ENCODE measurements at regions not wholly inside any gene's neighbourhood (a gene's known extent, or its start where the extent isn't known, plus 50 kb on each side); places are given as distances from the start of the nearest gene placed in this dataset.
"Not testable (repeated sequence)": the region's sequence is repeated elsewhere in the genome, so short reads cannot be mapped to it uniquely, and the experiment has no call there.

DNA sequence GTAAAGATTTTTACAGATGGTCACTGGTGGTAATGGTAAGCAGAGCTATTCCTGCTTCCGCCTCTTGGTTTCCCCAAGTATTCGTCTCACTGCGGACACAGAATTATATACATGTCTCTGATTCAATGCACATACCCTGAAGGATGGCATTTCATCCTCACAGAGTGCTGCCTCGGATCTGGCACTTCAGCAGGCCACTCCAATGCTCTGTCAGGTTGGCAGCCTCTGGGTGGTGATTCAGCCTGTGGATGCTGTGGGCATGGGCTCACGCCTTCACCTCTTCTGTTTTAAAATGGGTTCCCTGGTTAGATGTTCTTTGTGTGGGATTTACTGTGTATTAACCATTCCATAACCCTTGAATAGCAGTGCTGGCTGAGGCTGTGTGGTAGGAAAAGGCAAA lies 182.6 kb upstream of the ZNF608 start:
- DNase-seq, result no peak

DNA sequence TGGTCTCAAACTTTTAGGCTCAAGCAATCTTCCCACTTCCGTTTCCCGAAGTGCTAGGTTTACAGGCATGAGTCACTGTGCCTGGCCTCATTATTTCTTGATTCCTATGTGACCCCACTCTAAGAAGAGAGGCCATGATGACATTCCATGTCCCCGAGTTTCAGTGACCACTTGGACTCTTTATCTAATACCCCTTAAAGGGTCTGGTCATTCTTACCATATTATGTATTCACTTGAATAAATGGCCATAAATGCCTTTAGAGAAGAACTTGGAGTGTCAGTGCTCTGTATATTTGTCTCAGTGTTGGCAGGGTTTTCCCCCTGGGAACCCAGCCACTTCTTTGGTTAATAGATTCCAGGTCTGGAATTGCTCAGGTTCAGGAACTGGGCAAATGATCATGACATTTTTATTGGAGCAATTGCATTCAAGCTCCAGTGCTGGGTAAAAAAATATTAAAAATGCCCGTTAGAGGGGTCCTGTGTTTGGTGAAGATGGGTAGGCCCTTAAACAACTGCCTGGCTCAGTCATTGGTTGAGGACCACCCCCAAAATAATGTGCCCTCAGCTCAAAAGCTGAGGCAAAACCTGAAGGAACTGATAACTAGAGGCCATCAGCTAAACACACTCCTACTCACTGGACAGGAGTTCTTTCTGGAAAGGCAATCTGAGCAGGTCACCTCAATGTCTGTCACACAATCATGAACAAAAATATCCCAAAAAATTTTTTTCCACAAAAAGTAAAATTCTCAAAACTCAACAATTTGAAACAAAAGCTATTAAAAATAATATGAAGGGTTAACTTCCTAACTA lies 186.6 kb upstream of the ZNF608 start:
- DNase-seq, result no peak

DNA sequence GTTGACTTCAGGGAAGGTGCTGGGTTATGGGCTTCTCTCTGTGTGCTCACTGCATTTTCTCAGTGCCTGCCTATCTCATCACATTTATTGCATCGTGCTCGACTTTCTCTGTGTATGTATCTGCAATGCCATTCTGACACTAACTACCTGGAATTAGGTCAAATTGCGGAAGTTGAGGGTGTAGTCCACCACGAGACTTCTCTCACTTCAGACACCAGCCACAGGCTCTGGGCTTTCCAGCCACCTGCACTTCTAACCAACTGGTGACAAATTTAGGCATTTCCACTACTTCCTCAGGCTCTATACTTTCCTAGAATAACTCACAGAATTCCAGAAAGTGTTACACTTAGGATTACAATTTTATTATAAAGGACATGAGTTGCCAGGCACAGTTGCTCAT lies 188.6 kb upstream of the ZNF608 start:
- no peak for DNase-seq

GRCh38 chr5:124936626-124936933 lies 190.1 kb upstream of the ZNF608 start:
- DNase-seq, result no peak

GRCh38 chr5:124941051-124942049 lies 194.9 kb upstream of the ZNF608 start:
- DNase-seq, result no peak

GRCh38 chr5:124948062-124948753 lies 201.8 kb upstream of the ZNF608 start:
- no peak for DNase-seq

- no peak for DNase-seq
These were observed 202.4 kb upstream of the ZNF608 start for GRCh38 chr5:124948754-124949275.

- no peak for DNase-seq
These were observed 203.4 kb upstream of the ZNF608 start for GRCh38 chr5:124949862-124950261.

GRCh38 chr5:124951105-124951504 lies 204.7 kb upstream of the ZNF608 start:
- no peak for DNase-seq

DNA sequence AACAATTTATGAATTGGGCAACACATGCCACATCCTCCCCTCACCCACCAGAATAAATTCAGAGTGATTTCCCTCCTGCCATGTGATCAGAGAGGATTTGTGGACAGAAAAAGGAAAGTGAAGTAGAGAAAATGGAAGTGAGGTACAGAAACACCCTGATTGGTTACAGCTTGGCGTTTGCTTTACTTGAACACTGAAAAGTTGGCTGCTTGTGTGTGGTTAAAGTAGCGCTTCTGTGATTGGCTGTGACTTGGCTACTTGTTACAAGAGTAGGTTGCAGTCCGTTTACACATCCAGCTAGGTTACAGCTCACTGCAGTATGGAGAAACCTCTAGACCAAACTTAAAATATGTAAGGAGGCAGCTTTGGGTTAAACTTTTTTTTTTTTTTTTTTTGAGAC lies 205.2 kb upstream of the ZNF608 start:
- no peak for DNase-seq

DNA sequence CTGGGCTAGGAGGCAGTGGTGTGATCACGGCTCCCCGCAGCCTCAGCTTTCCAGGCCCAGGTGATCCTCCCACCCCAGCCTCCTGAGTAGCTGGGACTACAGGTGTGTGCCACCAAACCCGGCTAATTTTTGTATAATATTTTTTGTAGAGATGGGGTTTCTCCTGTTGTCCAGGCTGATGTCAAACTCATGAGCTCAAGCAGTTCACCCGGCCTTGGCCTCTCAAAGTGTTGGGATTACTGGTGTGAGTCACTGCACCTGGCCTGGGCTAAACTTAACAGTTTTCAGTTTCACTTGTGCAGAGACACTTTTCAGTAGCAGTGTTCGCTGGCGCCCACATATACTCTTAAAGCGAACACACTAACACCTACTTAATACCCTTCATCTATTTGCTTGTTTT lies 205.6 kb upstream of the ZNF608 start:
- no peak for DNase-seq

- DNase-seq, result no peak
These were observed 206.1 kb upstream of the ZNF608 start for GRCh38 chr5:124952566-124952965.

DNA sequence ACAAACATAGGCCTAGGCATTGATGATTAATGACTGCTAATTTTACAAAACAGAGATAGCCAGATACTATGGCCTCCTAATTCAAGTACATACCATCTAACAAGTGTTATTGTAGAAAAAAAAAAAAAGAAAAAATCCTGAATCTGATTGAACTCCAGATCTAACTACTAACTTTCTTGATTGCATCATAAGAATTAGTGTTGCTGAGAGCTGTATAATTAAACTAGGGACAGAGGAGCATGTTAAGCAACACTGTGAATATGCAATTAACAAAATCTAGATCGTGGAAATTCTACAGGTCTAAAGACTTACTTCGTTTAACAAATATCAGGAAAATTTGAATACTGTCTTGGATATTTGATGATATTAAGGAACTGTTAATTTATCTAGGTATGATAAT lies 208.3 kb upstream of the ZNF608 start:
- no peak for DNase-seq

- no peak for DNase-seq
These were observed 210.1 kb upstream of the ZNF608 start for GRCh38 chr5:124956471-124957029.

- DNase-seq, result no peak
These were observed 210.6 kb upstream of the ZNF608 start for GRCh38 chr5:124957063-124957462.

DNA sequence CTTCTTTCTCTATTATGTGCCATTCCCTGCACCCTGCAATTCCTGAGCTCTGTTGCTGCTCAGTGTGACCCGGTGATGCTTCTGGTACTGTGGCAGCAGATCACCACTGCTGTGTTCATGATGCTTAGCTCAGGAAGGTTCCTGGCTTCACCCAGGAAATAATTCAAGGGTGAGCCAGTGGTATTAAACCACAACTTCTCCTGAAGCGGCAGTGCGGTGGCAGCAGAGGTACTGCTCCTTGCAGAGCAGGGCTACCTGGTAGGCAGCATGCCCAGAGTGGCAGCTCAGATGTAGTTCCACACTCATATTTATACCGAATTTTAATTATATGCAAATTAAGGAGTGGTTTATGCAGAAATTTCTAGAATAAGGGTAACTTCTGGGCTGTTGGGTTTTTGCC lies 213.8 kb upstream of the ZNF608 start:
- DNase-seq, result no peak

DNA sequence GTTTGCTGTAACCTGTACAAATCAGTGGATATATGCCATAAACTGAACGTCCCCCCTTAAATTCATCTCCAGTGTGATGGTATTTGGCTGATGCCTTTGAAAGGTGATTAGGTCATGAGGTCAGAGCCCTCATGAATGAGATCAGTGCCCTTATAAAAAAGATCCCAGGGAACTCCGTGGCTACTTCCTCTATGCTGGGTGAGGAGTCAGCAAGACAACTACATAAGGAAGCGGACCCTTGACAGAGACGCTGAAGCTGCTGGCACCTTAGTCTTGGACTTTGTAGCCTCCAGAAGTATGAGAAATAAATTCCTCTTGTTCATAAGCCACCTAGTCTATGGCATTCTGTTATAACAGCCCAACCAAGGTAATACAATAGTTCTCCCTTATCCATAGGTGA lies 215.1 kb upstream of the ZNF608 start:
- DNase-seq, result no peak

DNA sequence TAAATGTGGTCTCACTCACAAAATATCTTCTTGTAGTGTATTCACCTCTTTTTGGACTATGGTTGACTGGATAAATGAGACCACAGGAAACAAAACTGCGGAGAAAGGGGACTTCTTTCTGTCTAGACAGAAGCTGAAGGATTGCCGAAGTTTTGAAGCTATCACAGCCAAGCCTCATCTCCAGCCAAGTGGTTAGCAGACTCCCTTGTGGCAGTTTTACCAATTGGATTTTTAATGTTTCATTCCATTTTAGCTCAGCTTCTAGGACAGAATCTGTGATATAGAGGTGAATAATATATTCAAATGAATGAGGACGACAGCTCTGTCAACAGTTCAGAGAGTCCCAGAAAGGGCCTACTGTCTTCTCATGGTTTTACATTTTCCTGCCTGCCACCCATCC lies 215.7 kb upstream of the ZNF608 start:
- DNase-seq, result no peak

- DNase-seq, result no peak
These were observed 216.3 kb upstream of the ZNF608 start for GRCh38 chr5:124962735-124963134.

DNA sequence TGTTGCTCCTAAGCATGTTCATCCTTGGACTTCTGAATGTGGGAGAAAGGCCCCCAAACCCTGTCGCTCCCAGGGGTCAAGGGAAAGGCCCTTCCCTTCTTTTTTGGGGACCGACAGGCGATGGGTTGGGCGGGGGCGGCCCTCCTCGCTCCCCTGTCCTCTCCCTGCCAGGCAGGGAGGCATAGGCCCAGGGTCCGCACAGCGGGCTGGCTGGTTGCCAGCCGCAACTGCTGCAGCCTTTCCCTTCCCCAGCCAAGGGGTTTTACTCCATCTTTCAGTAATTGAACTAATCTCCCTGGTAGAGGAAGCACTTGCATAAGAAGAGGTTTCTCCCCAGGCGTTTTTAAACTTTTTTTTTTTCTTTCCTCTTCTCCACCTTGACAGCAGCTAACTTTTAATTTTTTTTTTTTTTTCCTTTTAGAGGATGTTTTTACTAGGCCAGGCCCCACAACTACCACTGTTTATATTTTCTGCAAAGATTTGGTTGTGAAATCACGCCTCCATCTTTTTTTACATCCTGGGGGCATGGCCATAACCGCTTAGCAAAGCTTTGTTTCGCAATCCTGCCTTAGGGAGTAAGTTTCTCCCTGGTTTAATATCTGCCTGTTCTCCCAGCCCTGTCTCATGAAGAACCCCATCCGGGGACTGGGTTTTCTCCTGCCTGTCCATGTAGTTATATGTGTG lies 216.9 kb upstream of the ZNF608 start:
- peak; percentile 49 for DNase-seq

DNA sequence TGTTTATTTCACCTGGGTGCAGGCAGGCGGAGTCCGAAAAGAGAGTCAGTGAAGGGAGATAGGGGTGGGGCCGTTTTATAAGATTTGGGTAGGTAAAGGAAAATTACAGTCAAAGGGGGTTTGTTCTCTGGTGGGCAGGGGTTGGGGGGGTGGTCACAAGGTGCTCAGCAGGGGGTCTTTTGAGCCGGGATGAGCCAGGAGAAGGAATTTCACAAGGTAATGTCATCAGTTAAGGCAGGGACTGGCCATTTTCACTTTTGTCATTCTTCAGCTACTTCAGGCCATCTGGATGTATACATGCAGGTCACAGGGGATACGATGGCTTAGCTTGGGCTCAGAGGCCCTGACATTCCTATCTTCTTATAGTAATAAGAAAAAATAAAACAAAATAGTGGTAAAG lies 220.3 kb upstream of the ZNF608 start:
- DNase-seq, result not testable (repeated sequence)

DNA sequence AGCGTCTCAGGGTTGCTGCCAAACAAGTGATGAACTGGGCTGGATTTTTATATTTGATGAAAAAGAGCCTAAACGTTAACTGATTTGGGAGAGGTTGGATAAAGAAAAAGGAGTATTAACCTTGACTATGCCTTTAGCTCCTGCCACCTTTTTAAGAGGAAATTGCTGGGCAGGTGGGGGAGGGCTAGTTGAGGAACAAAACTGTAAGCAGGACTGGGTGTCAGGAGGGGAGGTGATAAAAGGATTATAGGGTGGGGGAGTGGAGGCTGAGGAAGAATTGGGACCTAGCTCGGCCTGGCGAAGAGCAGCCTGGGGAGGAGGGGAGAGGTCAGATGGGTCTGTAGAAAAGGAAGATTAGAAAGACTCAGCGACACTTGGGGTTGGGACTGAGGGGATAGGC lies 223.9 kb upstream of the ZNF608 start:
- DNase-seq, result not testable (repeated sequence)
